B cell (primary cell): ENCODE measurements at regions not wholly inside any gene's neighbourhood (a gene's known extent, or its start where the extent isn't known, plus 50 kb on each side); places are given as distances from the start of the nearest gene placed in this dataset.

Experiments used
- ATAC-seq: fragments of 200-7000 bp; cut with Tn5 transposase; one replicate; pipeline ENCODE4 v1.10.0; 2021; ENCODE audit warnings: low read depth, mild to moderate bottlenecking, moderate number of reproducible peaks, moderate library complexity
- CTCF ChIA-PET: fragments of 350-600 bp; sonication (Branson Sonifier 250); formaldehyde crosslinking; loops from one replicate; lab custom pipeline; 2021; ENCODE audit warnings: antibody characterized with exemption, inconsistent platforms; lab: Charles Lee
- POLR2A ChIA-PET: fragments of 350-600 bp; sonication (Branson Sonifier 250); formaldehyde crosslinking; loops from one replicate; lab custom pipeline; 2021; ENCODE audit warnings: antibody characterized with exemption; lab: Charles Lee
- DNase-seq: peaks from one replicate; pipeline ENCODE4 v3.0.0; 2013
- H2AFZ ChIP-seq: 2 replicates; pipeline ENCODE4 v1.6.1; 2012; ENCODE audit warnings: mild to moderate bottlenecking, low read depth, low read length; ENCODE audit not compliant: insufficient read depth, poor library complexity, severe bottlenecking
- H3K27ac ChIP-seq, 2 donors: 1 replicate in 1 of 2; 2 replicates in 1 of 2; pipeline ENCODE4 v1.5.1; 2012 to 2013; ENCODE audit warnings: low read length in 2 of 2, mild to moderate bottlenecking in 2 of 2, moderate library complexity in 1 of 2
- H3K27me3 ChIP-seq, 4 experiments: fragments of 200-600 bp in 1 of 4; sonication (generic) in 1 of 4; replicated peaks in 1 of 4; 1 replicate in 2 of 4; 2 replicates in 2 of 4; pipeline versions ENCODE4 v1.6.1 to v1.7.0; 2013 to 2016; ENCODE audit warnings: low read length in 3 of 4, mild to moderate bottlenecking in 2 of 4, mixed read lengths in 1 of 4, moderate library complexity in 1 of 4; ENCODE audit not compliant: insufficient read depth in 4 of 4, control insufficient read depth in 3 of 4; ENCODE audit errors: control extremely low read depth in 1 of 4
- H3K36me3 ChIP-seq, 2 experiments: replicated peaks in 1 of 2; 1 replicate in 1 of 2; 2 replicates in 1 of 2; pipeline versions ENCODE4 v1.6.1 to v1.7.1; 2013; ENCODE audit warnings: low read length in 1 of 2; ENCODE audit not compliant: insufficient read depth in 2 of 2, control insufficient read depth in 1 of 2; ENCODE audit errors: control extremely low read depth in 1 of 2, extremely low read depth in 1 of 2
- H3K4me1 ChIP-seq, 2 donors: fragments of 200-600 bp in 1 of 2; sonication (generic) in 1 of 2; 1 replicate in 1 of 2; 2 replicates in 1 of 2; pipeline versions ENCODE4 v1.5.1 to v1.6.1; 2013 to 2017; ENCODE audit warnings: low read length in 2 of 2; ENCODE audit not compliant: control insufficient read depth in 2 of 2, insufficient read depth in 2 of 2
- H3K4me2 ChIP-seq: replicated peaks from 2 replicates; pipeline ENCODE3; 2012; ENCODE audit warnings: mild to moderate bottlenecking, low read depth, low read length; ENCODE audit not compliant: poor library complexity, severe bottlenecking
- H3K4me3 ChIP-seq, 5 experiments: fragments of 200-600 bp in 1 of 5; sonication (generic) in 1 of 5; 1 replicate in 3 of 5; 2 replicates in 2 of 5; pipeline versions ENCODE4 v1.5.1 to v1.7.0; 2011 to 2016; ENCODE audit warnings: low read length in 4 of 5, mild to moderate bottlenecking in 4 of 5, low read depth in 2 of 5, control low read depth in 1 of 5, moderate library complexity in 1 of 5; ENCODE audit not compliant: insufficient read depth in 1 of 5; ENCODE audit errors: control extremely low read depth in 1 of 5, extremely low read depth in 1 of 5
- H3K79me2 ChIP-seq: fragments of 200-600 bp; sonication (generic); one replicate; pipeline ENCODE4 v1.6.0; 2016; ENCODE audit warnings: low read length; ENCODE audit not compliant: control insufficient read depth, insufficient read depth
- H3K9ac ChIP-seq: fragments of 200-600 bp; sonication (generic); 2 replicates; pipeline ENCODE4 v1.6.1; 2017; ENCODE audit warnings: mild to moderate bottlenecking, low read length, moderate library complexity
- H3K9me3 ChIP-seq, 3 donors: one replicate each; pipeline versions ENCODE4 v1.6.1 to v1.7.1; 2013; ENCODE audit warnings: low read length in 2 of 3; ENCODE audit not compliant: control insufficient read depth in 2 of 3, insufficient read depth in 1 of 3; ENCODE audit errors: control extremely low read depth in 1 of 3
- H4K20me1 ChIP-seq: 2 replicates; pipeline ENCODE4 v1.6.0; 2012; ENCODE audit warnings: mild to moderate bottlenecking, low read length; ENCODE audit not compliant: insufficient read depth, control insufficient read depth, poor library complexity, severe bottlenecking
- H3K27ac Mint-ChIP-seq: one replicate; pipeline ENCODE4 v1.8.0; 2021; ENCODE audit warnings: mixed read lengths
- H3K27me3 Mint-ChIP-seq: one replicate; pipeline ENCODE4 v1.8.0; 2021; ENCODE audit warnings: mixed read lengths
- H3K4me1 Mint-ChIP-seq: one replicate; pipeline ENCODE4 v1.8.0; 2021; ENCODE audit warnings: mixed read lengths
- H3K4me3 Mint-ChIP-seq: one replicate; pipeline ENCODE4 v1.8.0; 2021; ENCODE audit warnings: mixed read lengths
- H3K9me3 Mint-ChIP-seq: one replicate; pipeline ENCODE4 v1.8.0; 2022; ENCODE audit warnings: mixed read lengths; ENCODE audit not compliant: insufficient read depth
- CTCF ChIP-seq: fragments of 200-600 bp; IDR thresholded peaks from one replicate; pipeline ENCODE4 v1.8.0; 2022; ENCODE audit warnings: antibody characterized with exemption, mild to moderate bottlenecking
- EZH2 ChIP-seq: IDR thresholded peaks from 2 replicates; pipeline ENCODE4 v1.6.1; 2012; ENCODE audit warnings: borderline replicate concordance, low read depth, mild to moderate bottlenecking, moderate library complexity, low read length; ENCODE audit not compliant: insufficient read depth, poor library complexity, severe bottlenecking
- WGBS: methylation state at CpG from one replicate; pipeline ENCODE4 v1.1.5; 2013; ENCODE audit warnings: missing lambda C conversion rate; ENCODE audit not compliant: insufficient coverage; 5-methylcytosine and 5-hydroxymethylcytosine counted together
- intact Hi-C: fragments of 100-400 bp; cut with micrococcal nuclease; formaldehyde crosslinking; loops from one replicate; pipeline ENCODE4 v1.10.0; 2022

DNA sequence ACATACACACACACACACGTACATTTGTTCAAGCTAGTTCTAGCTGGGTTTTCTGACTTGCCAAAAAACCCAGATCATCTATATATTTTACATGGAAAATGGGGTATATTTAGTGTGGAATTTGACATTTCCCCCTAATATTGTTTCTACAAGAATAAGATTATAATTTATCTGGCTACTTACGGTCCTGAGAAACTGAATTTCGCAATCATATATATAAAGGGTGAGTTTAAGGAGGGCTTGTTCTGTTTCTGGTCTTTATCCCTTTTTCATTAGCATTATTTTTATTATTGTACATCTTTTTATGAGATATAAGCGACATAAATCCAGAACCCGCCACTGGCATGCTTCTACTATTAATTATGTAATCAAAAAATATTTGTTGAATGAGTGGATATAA is 528.9 kb downstream of the TMX3 start:
- no peaks in the 10 kb centered on the region for H3K27me3 Mint-ChIP-seq

GRCh38 chr18:68181956-68182355 is 533.0 kb downstream of the TMX3 start:
- Histone ChIP-seq H3K36me3 (no peaks in the 10 kb centered on the region), H3K9me3 (peaks cover 0 to 3% (median 0%) of the 10 kb centered on the region in 3 donors), H4K20me1 (no peaks in the 10 kb centered on the region), H3K4me3 (no peak overlapping the region), H3K4me1 (no peaks in the 10 kb centered on the region), H3K27me3 (no peaks in the 10 kb centered on the region), H2AFZ (no peak overlapping the region), H3K27ac (no peak overlapping the region), H3K9ac (no peak overlapping the region), H3K79me2 (no peaks in the 10 kb centered on the region), H3K4me2 (no peak overlapping the region)
- ATAC-seq: no peak
- no peak for DNase-seq
- H3K27me3 Mint-ChIP-seq: no peaks in the 10 kb centered on the region
- ChIA-PET POLR2A (no interaction called here), CTCF (no interaction called here)
- no peak overlapping the region for H3K4me3 Mint-ChIP-seq
- intact Hi-C loops: no loop called here
- H3K27ac Mint-ChIP-seq: no peak overlapping the region
- no CpG with 5 or more reads among the region's 2 CpGs for WGBS
- H3K9me3 Mint-ChIP-seq: peaks cover 2% of the 10 kb centered on the region
- H3K4me1 Mint-ChIP-seq: no peaks in the 10 kb centered on the region
- no peak for TF ChIP-seq EZH2
- TF ChIP-seq CTCF: no peak

More for the DNA sequence above, 528.9 kb downstream of the TMX3 start:
- no peaks in the 10 kb centered on the region for H3K4me1 ChIP-seq
- no peaks in the 10 kb centered on the region for H3K79me2 ChIP-seq
- ChIA-PET CTCF (no interaction called here), POLR2A (no interaction called here)
- H3K36me3 ChIP-seq: no peaks in the 10 kb centered on the region
- Mint-ChIP-seq H3K9me3 (peaks cover 2% of the 10 kb centered on the region), H3K27ac (no peak overlapping the region), H3K4me3 (no peak overlapping the region), H3K4me1 (no peaks in the 10 kb centered on the region)
- no peak for ATAC-seq
- no peak overlapping the region for H3K27ac ChIP-seq
- no peaks in the 10 kb centered on the region for H3K27me3 ChIP-seq
- no peak for TF ChIP-seq EZH2
- TF ChIP-seq CTCF: no peak
- no peak overlapping the region for H3K4me3 ChIP-seq
- no peak overlapping the region for H3K4me2 ChIP-seq
- peaks cover 0 to 3% (median 0%) of the 10 kb centered on the region in 3 donors for H3K9me3 ChIP-seq
- no peak overlapping the region for H3K9ac ChIP-seq
- DNase-seq: no peak
- no peak overlapping the region for H2AFZ ChIP-seq
- no peaks in the 10 kb centered on the region for H4K20me1 ChIP-seq
- intact Hi-C loops: no loop called here
- no CpG with 5 or more reads among the region's 5 CpGs for WGBS
